WTC11 (cell line): ENCODE measurements at regions not wholly inside any gene's neighbourhood (a gene's known extent, or its start where the extent isn't known, plus 50 kb on each side); places are given as distances from the start of the nearest gene placed in this dataset.

Source experiments
- ATAC-seq: fragments of 200-7000 bp; cut with Tn5 transposase; 2 replicates; pipeline ENCODE4 v1.10.0; 2021; ENCODE audit warnings: mild to moderate bottlenecking, moderate library complexity
- CTCF ChIA-PET: fragments of 300-600 bp; sonication (Branson Sonifier 250); formaldehyde crosslinking; loops from one replicate; lab custom pipeline; 2021; ENCODE audit warnings: antibody characterized with exemption; lab: Charles Lee
- POLR2A ChIA-PET: fragments of 350-600 bp; sonication (Branson Sonifier 250); formaldehyde crosslinking; loops from one replicate; lab custom pipeline; 2021; ENCODE audit warnings: antibody characterized with exemption; lab: Charles Lee
- DNase-seq: peaks from one replicate; pipeline ENCODE4 v3.0.0; 2021; ENCODE audit warnings: low spot score
- H3K27ac Mint-ChIP-seq: 2 replicates; pipeline ENCODE4 v1.8.0; 2021; ENCODE audit warnings: mixed read lengths
- H3K27me3 Mint-ChIP-seq: 2 replicates; pipeline ENCODE4 v1.8.0; 2021; ENCODE audit warnings: low read depth, mild to moderate bottlenecking, moderate library complexity, mixed read lengths
- H3K36me3 Mint-ChIP-seq: 2 replicates; pipeline ENCODE4 v1.8.0; 2021; ENCODE audit warnings: mixed read lengths
- H3K4me1 Mint-ChIP-seq: 2 replicates; pipeline ENCODE4 v1.8.0; 2022; ENCODE audit warnings: mixed read lengths
- H3K4me3 Mint-ChIP-seq: 2 replicates; pipeline ENCODE4 v1.8.0; 2021; ENCODE audit warnings: mild to moderate bottlenecking, moderate library complexity, mixed read lengths
- H3K9me3 Mint-ChIP-seq: 2 replicates; pipeline ENCODE4 v1.8.0; 2021; ENCODE audit warnings: mixed read lengths
- CREB1 ChIP-seq: sonication (generic); formaldehyde crosslinking; IDR thresholded peaks from 2 replicates; pipeline ENCODE4 v1.8.0; 2023; ENCODE audit warnings: mild to moderate bottlenecking, missing genetic modification reagents
- ELF4 ChIP-seq: sonication (generic); formaldehyde crosslinking; IDR thresholded peaks from 2 replicates; pipeline ENCODE4 v1.8.1; 2022; ENCODE audit warnings: low read depth, mild to moderate bottlenecking, moderate library complexity, missing genetic modification reagents
- EMX1 ChIP-seq: fragments of 250-450 bp; sonication (Bioruptor Pico); IDR thresholded peaks from 2 replicates; pipeline ENCODE4 v1.8.0; 2021; ENCODE audit warnings: mild to moderate bottlenecking
- FOXK1 ChIP-seq: sonication (generic); formaldehyde crosslinking; IDR thresholded peaks from 2 replicates; pipeline ENCODE4 v1.8.0; 2022; ENCODE audit warnings: mild to moderate bottlenecking, moderate library complexity, missing genetic modification reagents
- FOXP1 ChIP-seq: sonication (generic); formaldehyde crosslinking; IDR thresholded peaks from 2 replicates; pipeline ENCODE4 v1.8.0; 2022; ENCODE audit warnings: missing genetic modification reagents, mild to moderate bottlenecking, moderate library complexity, borderline replicate concordance
- GTF2I ChIP-seq: fragments of 250-450 bp; sonication (Bioruptor Pico); conservative IDR thresholded peaks from 2 replicates; pipeline ENCODE4 v1.4.0; 2021; ENCODE audit warnings: mild to moderate bottlenecking
- HMGA2 ChIP-seq: fragments of 250-450 bp; sonication (Bioruptor Pico); IDR thresholded peaks from 2 replicates; pipeline ENCODE4 v1.4.0; 2021; ENCODE audit warnings: mild to moderate bottlenecking, moderate library complexity
- JAZF1 ChIP-seq: fragments of 250-450 bp; sonication (Bioruptor Pico); IDR thresholded peaks from 2 replicates; pipeline ENCODE4 v1.9.0; 2021; ENCODE audit warnings: moderate library complexity, mild to moderate bottlenecking, inconsistent platforms
- JUN ChIP-seq: sonication (generic); formaldehyde crosslinking; IDR thresholded peaks from 2 replicates; pipeline ENCODE4 v1.8.0; 2023; ENCODE audit warnings: mild to moderate bottlenecking, missing genetic modification reagents
- NFE2L1 ChIP-seq: sonication (generic); formaldehyde crosslinking; IDR thresholded peaks from 2 replicates; pipeline ENCODE4 v1.8.1; 2023; ENCODE audit warnings: missing genetic modification reagents
- PRRX2 ChIP-seq: fragments of 250-450 bp; sonication (Bioruptor Pico); IDR thresholded peaks from 2 replicates; pipeline ENCODE4 v1.8.0; 2021; ENCODE audit warnings: mild to moderate bottlenecking
- RELA ChIP-seq: sonication (generic); formaldehyde crosslinking; IDR thresholded peaks from 2 replicates; pipeline ENCODE4 v1.8.1; 2022; ENCODE audit warnings: missing genetic modification reagents, mild to moderate bottlenecking, borderline replicate concordance
- TP53 ChIP-seq: sonication (generic); formaldehyde crosslinking; IDR thresholded peaks from 2 replicates; pipeline ENCODE4 v1.8.1; 2023; ENCODE audit warnings: mild to moderate bottlenecking, missing genetic modification reagents
- ZNF423 ChIP-seq: fragments of 250-450 bp; sonication (Bioruptor Pico); IDR thresholded peaks from 2 replicates; pipeline ENCODE4 v2.1.2; 2022; ENCODE audit warnings: mild to moderate bottlenecking, moderate library complexity
- TF ChIP-seq, protein P1 (sequence below): sonication (generic); formaldehyde crosslinking; IDR thresholded peaks from 2 replicates; pipeline ENCODE4 v1.8.1; 2023; ENCODE audit warnings: mild to moderate bottlenecking, missing genetic modification reagents, borderline replicate concordance
- TF ChIP-seq, protein P2 (sequence below): sonication (generic); formaldehyde crosslinking; conservative IDR thresholded peaks from 2 replicates; pipeline ENCODE4 v1.8.1; 2023; ENCODE audit warnings: mild to moderate bottlenecking, low read depth, missing genetic modification reagents, moderate library complexity
- TF ChIP-seq, protein P3 (sequence below): fragments of 200-600 bp; IDR thresholded peaks from 2 replicates; pipeline ENCODE4 v1.8.0; 2022; ENCODE audit warnings: antibody characterized with exemption
- TF ChIP-seq, protein P4 (sequence below): sonication (generic); formaldehyde crosslinking; IDR thresholded peaks from 2 replicates; pipeline ENCODE4 v1.8.1; 2022; ENCODE audit warnings: missing genetic modification reagents, borderline replicate concordance

DNA sequence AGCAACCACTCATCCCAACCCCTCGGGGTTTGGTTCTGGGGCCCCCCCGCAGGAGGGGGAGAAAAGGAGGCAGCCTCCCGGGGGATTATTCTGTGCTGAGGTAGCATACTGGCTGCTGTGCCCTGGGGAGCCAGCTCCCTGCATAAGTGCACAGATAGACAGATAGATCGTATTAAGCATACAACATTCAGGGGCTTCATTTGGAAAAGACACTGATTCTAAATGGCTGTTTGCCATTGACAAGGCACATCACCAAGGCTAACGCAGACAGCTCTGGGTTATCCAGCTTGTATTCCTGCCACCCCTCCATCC is 547.9 kb downstream of the BUD13 start:
- no peak overlapping the region for H3K4me3 Mint-ChIP-seq
- ChIA-PET CTCF (interaction anchor here (0.7 to 6.9 kb wide), 10 partner anchors 9 to 235 kb away, joined by 3 to 69 read pairs (median 4); no protein-coding TSS in a partner anchor), POLR2A (no interaction called here)
- H3K27me3 Mint-ChIP-seq = no peaks in the 10 kb centered on the region
- no peak for TF ChIP-seq TP53 (CRISPR knock-in tag)
- TF ChIP-seq ZNF423 (CRISPR knock-in tag) = no peak
- TF ChIP-seq, protein P1, sequence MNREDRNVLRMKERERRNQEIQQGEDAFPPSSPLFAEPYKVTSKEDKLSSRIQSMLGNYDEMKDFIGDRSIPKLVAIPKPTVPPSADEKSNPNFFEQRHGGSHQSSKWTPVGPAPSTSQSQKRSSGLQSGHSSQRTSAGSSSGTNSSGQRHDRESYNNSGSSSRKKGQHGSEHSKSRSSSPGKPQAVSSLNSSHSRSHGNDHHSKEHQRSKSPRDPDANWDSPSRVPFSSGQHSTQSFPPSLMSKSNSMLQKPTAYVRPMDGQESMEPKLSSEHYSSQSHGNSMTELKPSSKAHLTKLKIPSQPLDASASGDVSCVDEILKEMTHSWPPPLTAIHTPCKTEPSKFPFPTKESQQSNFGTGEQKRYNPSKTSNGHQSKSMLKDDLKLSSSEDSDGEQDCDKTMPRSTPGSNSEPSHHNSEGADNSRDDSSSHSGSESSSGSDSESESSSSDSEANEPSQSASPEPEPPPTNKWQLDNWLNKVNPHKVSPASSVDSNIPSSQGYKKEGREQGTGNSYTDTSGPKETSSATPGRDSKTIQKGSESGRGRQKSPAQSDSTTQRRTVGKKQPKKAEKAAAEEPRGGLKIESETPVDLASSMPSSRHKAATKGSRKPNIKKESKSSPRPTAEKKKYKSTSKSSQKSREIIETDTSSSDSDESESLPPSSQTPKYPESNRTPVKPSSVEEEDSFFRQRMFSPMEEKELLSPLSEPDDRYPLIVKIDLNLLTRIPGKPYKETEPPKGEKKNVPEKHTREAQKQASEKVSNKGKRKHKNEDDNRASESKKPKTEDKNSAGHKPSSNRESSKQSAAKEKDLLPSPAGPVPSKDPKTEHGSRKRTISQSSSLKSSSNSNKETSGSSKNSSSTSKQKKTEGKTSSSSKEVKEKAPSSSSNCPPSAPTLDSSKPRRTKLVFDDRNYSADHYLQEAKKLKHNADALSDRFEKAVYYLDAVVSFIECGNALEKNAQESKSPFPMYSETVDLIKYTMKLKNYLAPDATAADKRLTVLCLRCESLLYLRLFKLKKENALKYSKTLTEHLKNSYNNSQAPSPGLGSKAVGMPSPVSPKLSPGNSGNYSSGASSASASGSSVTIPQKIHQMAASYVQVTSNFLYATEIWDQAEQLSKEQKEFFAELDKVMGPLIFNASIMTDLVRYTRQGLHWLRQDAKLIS (CRISPR knock-in tag) = no peak
- TF ChIP-seq, protein P2, sequence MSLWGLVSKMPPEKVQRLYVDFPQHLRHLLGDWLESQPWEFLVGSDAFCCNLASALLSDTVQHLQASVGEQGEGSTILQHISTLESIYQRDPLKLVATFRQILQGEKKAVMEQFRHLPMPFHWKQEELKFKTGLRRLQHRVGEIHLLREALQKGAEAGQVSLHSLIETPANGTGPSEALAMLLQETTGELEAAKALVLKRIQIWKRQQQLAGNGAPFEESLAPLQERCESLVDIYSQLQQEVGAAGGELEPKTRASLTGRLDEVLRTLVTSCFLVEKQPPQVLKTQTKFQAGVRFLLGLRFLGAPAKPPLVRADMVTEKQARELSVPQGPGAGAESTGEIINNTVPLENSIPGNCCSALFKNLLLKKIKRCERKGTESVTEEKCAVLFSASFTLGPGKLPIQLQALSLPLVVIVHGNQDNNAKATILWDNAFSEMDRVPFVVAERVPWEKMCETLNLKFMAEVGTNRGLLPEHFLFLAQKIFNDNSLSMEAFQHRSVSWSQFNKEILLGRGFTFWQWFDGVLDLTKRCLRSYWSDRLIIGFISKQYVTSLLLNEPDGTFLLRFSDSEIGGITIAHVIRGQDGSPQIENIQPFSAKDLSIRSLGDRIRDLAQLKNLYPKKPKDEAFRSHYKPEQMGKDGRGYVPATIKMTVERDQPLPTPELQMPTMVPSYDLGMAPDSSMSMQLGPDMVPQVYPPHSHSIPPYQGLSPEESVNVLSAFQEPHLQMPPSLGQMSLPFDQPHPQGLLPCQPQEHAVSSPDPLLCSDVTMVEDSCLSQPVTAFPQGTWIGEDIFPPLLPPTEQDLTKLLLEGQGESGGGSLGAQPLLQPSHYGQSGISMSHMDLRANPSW = no peak
- no peak overlapping the region for H3K27ac Mint-ChIP-seq
- DNase-seq = no peak
- no peak for ATAC-seq
- no peaks in the 10 kb centered on the region for H3K36me3 Mint-ChIP-seq
- H3K9me3 Mint-ChIP-seq = no peaks in the 10 kb centered on the region
- peaks cover 36% of the 10 kb centered on the region for H3K4me1 Mint-ChIP-seq

DNA sequence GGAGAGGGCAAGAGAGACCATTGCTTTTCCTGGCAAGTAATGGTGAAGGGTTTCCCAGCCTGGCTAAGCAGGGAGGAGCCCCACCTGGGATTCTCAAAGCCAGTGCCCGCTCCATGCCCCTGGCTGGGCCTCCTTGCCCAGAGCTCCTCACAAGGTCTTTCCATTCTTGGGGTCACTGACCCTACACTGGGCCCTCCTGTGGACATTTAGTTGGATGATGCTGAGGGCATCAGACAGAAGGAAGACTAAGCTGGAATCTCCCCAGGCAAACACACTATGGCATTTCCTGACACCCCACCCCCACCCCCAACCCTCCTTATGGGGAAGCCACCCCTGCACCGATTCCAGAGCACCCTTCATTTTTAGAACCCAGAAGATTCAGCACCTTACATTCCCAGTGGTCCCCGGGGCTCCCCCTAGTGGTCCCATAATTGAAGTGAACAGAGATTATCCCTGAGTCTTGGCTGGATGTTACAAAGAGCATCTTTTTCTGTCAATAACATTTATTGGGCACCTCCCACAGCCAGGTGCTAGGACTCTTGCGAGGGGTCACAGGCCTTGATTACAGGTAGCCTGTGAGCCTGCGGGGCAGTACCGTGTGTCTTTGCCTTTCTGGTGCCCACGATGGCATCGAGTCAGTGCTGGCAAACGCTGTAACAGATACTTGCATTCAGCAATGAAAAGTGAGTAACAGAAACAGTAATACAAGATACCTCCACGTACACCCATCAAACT is 548.5 kb downstream of the BUD13 start:
- DNase-seq (peak; percentile 63), ATAC-seq (peak; percentile 80)
- Mint-ChIP-seq H3K4me3 (no peak overlapping the region), H3K36me3 (no peaks in the 10 kb centered on the region), H3K4me1 (peaks cover 35% of the 10 kb centered on the region), H3K9me3 (no peaks in the 10 kb centered on the region), H3K27me3 (no peaks in the 10 kb centered on the region), H3K27ac (no peak overlapping the region)
- TF ChIP-seq EMX1 = no peak
- TF ChIP-seq, protein P3, sequence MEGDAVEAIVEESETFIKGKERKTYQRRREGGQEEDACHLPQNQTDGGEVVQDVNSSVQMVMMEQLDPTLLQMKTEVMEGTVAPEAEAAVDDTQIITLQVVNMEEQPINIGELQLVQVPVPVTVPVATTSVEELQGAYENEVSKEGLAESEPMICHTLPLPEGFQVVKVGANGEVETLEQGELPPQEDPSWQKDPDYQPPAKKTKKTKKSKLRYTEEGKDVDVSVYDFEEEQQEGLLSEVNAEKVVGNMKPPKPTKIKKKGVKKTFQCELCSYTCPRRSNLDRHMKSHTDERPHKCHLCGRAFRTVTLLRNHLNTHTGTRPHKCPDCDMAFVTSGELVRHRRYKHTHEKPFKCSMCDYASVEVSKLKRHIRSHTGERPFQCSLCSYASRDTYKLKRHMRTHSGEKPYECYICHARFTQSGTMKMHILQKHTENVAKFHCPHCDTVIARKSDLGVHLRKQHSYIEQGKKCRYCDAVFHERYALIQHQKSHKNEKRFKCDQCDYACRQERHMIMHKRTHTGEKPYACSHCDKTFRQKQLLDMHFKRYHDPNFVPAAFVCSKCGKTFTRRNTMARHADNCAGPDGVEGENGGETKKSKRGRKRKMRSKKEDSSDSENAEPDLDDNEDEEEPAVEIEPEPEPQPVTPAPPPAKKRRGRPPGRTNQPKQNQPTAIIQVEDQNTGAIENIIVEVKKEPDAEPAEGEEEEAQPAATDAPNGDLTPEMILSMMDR = peak; percentile 59
- TF ChIP-seq GTF2I (CRISPR knock-in tag) = no peak
- no peak for TF ChIP-seq ELF4 (CRISPR knock-in tag)
- ChIA-PET CTCF (interaction anchor here (1.0 to 6.9 kb wide), 9 partner anchors 8 to 57 kb away, joined by 3 to 69 read pairs (median 5); no protein-coding TSS in a partner anchor), POLR2A (no interaction called here)

DNA sequence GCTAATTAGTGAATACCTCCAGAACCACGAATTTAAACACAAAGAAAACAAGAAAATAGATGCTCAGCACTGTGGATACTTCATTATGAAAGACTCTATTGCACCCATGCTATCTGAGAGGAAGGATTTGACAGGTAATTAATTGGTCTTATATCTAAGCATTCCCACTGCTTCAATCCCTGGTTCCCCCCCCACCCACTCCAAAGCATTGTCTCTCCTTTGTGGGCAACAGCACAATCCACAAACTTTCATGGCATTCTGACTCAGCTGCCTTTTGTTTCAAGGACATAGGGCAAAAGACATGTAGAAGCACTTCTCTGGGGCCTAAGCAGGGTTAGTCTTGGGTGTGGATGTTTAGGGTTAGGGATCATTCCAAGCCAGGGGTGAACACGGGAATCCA is 551.4 kb downstream of the BUD13 start:
- Mint-ChIP-seq H3K36me3 (peaks cover 12% of the 10 kb centered on the region), H3K4me1 (peaks cover 27% of the 10 kb centered on the region), H3K27ac (no peak overlapping the region), H3K27me3 (no peaks in the 10 kb centered on the region), H3K9me3 (peaks cover 21% of the 10 kb centered on the region), H3K4me3 (no peak overlapping the region)
- ATAC-seq = no peak
- CTCF ChIA-PET = no interaction called here
- DNase-seq = no peak
- no peak for TF ChIP-seq HMGA2 (CRISPR knock-in tag)
- no peak for TF ChIP-seq RELA (CRISPR knock-in tag)
- no peak for TF ChIP-seq PRRX2
- no peak for TF ChIP-seq FOXK1 (CRISPR knock-in tag)
- no peak for TF ChIP-seq FOXP1 (CRISPR knock-in tag)
- TF ChIP-seq CREB1 (CRISPR knock-in tag) = no peak
- TF ChIP-seq JUN (CRISPR knock-in tag) = no peak
- TF ChIP-seq NFE2L1 (CRISPR knock-in tag) = no peak
- TF ChIP-seq JAZF1 = no peak
- TF ChIP-seq, protein P3 = no peak
- TF ChIP-seq, protein P4, sequence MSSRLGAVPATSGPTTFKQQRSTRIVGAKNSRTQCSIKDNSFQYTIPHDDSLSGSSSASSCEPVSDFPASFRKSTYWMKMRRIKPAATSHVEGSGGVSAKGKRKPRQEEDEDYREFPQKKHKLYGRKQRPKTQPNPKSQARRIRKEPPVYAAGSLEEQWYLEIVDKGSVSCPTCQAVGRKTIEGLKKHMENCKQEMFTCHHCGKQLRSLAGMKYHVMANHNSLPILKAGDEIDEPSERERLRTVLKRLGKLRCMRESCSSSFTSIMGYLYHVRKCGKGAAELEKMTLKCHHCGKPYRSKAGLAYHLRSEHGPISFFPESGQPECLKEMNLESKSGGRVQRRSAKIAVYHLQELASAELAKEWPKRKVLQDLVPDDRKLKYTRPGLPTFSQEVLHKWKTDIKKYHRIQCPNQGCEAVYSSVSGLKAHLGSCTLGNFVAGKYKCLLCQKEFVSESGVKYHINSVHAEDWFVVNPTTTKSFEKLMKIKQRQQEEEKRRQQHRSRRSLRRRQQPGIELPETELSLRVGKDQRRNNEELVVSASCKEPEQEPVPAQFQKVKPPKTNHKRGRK = no peak
- POLR2A ChIA-PET = no interaction called here
